Sigmoid colon (tissue), 6 donors: ENCODE measurements at regions not wholly inside any gene's neighbourhood (a gene's known extent, or its start where the extent isn't known, plus 50 kb on each side); places are given as distances from the start of the nearest gene placed in this dataset.
"Not testable (repeated sequence)": the region's sequence is repeated elsewhere in the genome, so short reads cannot be mapped to it uniquely, and the experiment has no call there.

Source experiments
- DNase-seq: peaks from one replicate; pipeline ENCODE4 v3.0.0-alpha.2; 2019
- H3K27ac ChIP-seq, 4 donors: fragments of 200-600 bp; sonication (generic); one replicate each; pipeline ENCODE4 v1.5.1; 2016 to 2019; ENCODE audit warnings: mild to moderate bottlenecking in 1 of 4
- H3K27me3 ChIP-seq, 3 donors: fragments of 200-600 bp; sonication (generic); one replicate each; pipeline ENCODE4 v1.5.1; 2019; ENCODE audit warnings: mild to moderate bottlenecking in 1 of 3
- H3K36me3 ChIP-seq, 4 donors: fragments of 200-600 bp; sonication (generic); one replicate each; pipeline ENCODE4 v1.5.1; 2016 to 2019
- H3K4me1 ChIP-seq, 4 donors: fragments of 200-600 bp; sonication (generic); one replicate each; pipeline ENCODE4 v1.5.1; 2017 to 2019
- H3K4me3 ChIP-seq, 4 donors: fragments of 200-600 bp; sonication (generic); one replicate each; pipeline ENCODE4 v1.5.1; 2017 to 2019; ENCODE audit warnings: mild to moderate bottlenecking in 2 of 4, moderate library complexity in 1 of 4
- H3K9me3 ChIP-seq, 4 donors: fragments of 200-600 bp in 3 of 4; sonication (generic) in 3 of 4; one replicate each; pipeline versions ENCODE4 v1.5.1 to v1.6.1; 2013 to 2019
- EP300 ChIP-seq, 4 donors: sonication (generic); formaldehyde crosslinking; IDR thresholded peaks; one replicate each; pipeline ENCODE4 v1.6.1; 2017; ENCODE audit warnings: antibody characterized with exemption in 4 of 4
- POLR2A ChIP-seq, 2 donors: fragments of 450-650 bp; IDR thresholded peaks; one replicate each; pipeline ENCODE4 v1.6.1; 2016; ENCODE audit warnings: antibody characterized with exemption in 2 of 2, mild to moderate bottlenecking in 2 of 2, moderate library complexity in 2 of 2
- POLR2AphosphoS5 ChIP-seq, 4 donors: sonication (generic); formaldehyde crosslinking; IDR thresholded peaks; one replicate each; pipeline ENCODE4 v1.6.1; 2017; ENCODE audit warnings: antibody characterized with exemption in 4 of 4
- WGBS, 2 donors: extraction: QIAGEN DNeasy Blood & Tissue Kit; methylation state at CpG; one replicate each; pipeline ENCODE4 v1.1.7; 2013; 5-methylcytosine and 5-hydroxymethylcytosine counted together
- intact Hi-C: fragments of 100-400 bp; cut with DNase I; formaldehyde crosslinking; loops from one replicate; pipeline ENCODE4 v1.15.1; 2023
- TF ChIP-seq, protein P1 (sequence below), 4 experiments: fragments of 450-650 bp in 3 of 4; fragments of 200-600 bp in 1 of 4; IDR thresholded peaks; one replicate each; pipeline ENCODE4 v1.5.1; 2016 to 2019; ENCODE audit warnings: antibody characterized with exemption in 4 of 4, mild to moderate bottlenecking in 3 of 4, moderate library complexity in 2 of 4
- donor health status: healthy with polysubstance abuse.
- donor health status: healthy.

DNA sequence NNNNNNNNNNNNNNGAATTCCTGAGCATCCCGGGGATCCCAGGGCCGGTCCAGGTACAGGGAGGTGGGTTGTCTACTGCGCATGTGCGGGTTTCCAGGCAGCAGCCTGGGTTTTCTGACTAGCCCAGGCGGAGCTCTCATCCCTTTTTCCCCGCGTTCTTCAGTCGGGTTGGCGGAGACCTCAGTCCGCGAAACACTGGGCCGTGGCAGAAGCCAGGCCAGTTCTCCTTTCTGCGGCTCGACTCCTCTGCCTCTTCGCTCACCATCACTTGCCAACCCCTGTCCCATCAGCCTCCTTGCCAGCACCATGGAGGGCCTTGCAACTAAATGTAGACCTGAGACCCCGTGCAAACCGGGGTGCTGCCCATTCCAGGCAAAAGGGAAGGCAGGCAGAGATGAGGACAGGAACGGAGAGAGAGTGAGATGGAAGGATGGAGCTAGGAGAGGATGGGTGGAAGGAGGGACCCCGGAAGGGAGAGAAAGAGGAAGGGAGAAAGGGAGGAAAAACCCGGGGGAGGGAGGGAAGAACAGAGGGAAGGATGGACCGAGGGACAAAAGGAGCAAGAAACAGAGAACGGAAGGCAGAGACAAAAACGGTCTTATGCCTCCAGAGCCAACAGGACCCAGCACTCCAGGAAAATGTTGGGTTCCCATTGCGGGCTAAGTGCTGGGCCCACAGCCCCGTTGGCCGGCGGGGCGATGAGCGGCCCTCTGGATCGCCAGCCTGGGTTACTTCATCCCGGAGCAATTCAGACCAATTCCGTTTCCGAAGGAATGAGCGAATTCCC, 445.4 kb upstream of the DEFB115 start:
- WGBS, 2 donors = 54 to 75% methylated on average over 34 of the region's 34 CpGs
- DNase-seq = peak; percentile 73
- intact Hi-C loops = no loop called here

DNA sequence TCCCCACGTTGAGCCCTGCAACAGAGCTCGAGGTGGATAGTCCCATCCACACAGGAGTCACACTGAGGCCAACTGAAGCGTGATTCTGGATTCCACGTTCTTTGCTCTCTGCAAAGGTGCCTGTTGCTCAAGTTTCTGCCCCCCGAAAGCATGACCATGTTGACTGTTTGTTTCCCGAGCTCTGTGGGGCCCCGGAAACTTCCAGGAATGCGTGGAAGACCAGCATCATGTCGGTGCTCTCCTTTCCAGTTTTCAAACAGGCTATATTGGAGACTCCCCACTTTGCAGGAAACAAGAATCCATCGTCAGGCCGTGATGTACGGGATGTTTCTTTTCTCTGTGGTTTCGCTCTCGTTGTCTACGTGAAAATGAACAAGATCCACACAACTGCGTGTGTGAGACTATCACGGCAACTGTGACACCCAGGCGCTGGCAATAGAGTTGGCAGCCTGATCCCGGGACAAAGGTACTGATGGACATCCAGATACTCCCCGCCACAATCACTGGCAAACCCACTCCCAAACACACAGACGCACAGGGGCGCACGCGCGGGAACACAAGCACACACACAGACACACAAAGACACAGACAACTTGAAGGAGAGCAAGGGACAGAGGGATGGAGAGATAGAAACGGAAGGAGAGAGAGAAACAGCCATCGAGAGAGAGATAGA, 444.6 kb upstream of the DEFB115 start:
- no peak for DNase-seq

More for the DNA sequence above, 445.4 kb upstream of the DEFB115 start:
- Histone ChIP-seq H3K9me3 (peaks cover 0 to 8% (median 4%) of the 10 kb centered on the region in 4 donors), H3K36me3 (no peaks in the 10 kb centered on the region), H3K4me3 (no peak overlapping the region), H3K27ac (no peak overlapping the region), H3K4me1 (no peaks in the 10 kb centered on the region), H3K27me3 (peaks cover 0 to 47% (median 30%) of the 10 kb centered on the region in 3 donors)
- TF ChIP-seq POLR2A (IDR thresholded peaks at IDR 0.05) = no peak
- TF ChIP-seq, protein P1, sequence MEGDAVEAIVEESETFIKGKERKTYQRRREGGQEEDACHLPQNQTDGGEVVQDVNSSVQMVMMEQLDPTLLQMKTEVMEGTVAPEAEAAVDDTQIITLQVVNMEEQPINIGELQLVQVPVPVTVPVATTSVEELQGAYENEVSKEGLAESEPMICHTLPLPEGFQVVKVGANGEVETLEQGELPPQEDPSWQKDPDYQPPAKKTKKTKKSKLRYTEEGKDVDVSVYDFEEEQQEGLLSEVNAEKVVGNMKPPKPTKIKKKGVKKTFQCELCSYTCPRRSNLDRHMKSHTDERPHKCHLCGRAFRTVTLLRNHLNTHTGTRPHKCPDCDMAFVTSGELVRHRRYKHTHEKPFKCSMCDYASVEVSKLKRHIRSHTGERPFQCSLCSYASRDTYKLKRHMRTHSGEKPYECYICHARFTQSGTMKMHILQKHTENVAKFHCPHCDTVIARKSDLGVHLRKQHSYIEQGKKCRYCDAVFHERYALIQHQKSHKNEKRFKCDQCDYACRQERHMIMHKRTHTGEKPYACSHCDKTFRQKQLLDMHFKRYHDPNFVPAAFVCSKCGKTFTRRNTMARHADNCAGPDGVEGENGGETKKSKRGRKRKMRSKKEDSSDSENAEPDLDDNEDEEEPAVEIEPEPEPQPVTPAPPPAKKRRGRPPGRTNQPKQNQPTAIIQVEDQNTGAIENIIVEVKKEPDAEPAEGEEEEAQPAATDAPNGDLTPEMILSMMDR (IDR thresholded peaks at IDR 0.05) = no peak
- TF ChIP-seq POLR2AphosphoS5 (IDR thresholded peaks at IDR 0.05) = no peak
- no peak for TF ChIP-seq EP300 (IDR thresholded peaks at IDR 0.05)

DNA sequence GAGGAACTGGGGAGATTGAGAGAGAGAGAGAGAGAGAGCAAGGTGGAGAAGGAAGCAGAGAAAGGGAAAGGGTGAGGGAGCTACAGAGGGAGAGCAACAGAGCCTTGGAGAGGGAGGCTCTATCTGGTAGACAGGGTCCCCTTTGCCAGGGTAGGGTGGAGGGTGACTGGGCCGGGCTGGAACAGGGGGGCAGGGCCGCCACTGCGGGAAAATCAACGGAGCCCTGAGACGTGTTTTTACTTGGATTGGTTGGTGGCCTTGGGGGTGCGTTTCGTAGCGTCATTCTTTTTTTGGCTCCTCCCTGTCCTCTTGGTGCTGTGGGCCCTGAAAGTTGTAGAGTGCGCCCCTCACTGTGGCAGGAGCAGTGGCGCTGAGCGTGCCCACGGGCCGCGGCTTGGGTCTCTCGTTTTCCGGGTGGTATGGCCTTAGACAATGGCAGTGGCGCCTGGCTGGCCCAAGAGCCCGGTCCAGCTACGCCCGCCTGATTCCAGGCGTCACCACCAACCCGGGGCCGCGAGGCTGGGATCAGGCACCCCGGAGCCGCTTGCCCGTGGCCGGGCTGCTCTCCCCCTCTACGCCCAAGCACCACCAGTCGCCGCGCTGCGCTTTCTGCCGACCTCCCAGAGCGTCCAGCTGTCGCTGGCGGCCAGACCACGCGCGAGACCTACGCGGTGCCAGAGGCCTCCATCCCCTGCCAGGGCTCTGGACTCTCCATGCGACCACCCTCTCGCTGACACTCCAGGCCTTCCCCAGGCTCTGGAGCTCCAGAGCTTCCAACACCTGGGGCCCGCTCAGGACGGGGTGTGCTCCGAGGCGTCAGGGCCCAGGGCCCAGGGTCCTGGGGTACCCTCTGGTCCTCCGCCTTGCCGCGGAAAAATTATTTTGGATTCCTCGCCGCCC, 443.8 kb upstream of the DEFB115 start:
- WGBS, 2 donors = 65 to 87% methylated on average over 53 of the region's 53 CpGs
- intact Hi-C loops = not testable (repeated sequence)

More for the DNA sequence above, 444.6 kb upstream of the DEFB115 start:
- H3K4me3 ChIP-seq = no peak overlapping the region
- peaks cover 0 to 47% (median 30%) of the 10 kb centered on the region in 3 donors for H3K27me3 ChIP-seq
- no peak overlapping the region for H3K27ac ChIP-seq
- WGBS, 2 donors = 65 to 79% methylated on average over 27 of the region's 27 CpGs
- no peaks in the 10 kb centered on the region for H3K4me1 ChIP-seq
- no peak for TF ChIP-seq EP300 (IDR thresholded peaks at IDR 0.05)
- TF ChIP-seq, protein P1 (IDR thresholded peaks at IDR 0.05) = no peak
- TF ChIP-seq POLR2A (IDR thresholded peaks at IDR 0.05) = no peak
- TF ChIP-seq POLR2AphosphoS5 (IDR thresholded peaks at IDR 0.05) = no peak
- H3K9me3 ChIP-seq = peaks cover 0 to 8% (median 4%) of the 10 kb centered on the region in 4 donors
- intact Hi-C loops = no loop called here
- no peaks in the 10 kb centered on the region for H3K36me3 ChIP-seq

DNA sequence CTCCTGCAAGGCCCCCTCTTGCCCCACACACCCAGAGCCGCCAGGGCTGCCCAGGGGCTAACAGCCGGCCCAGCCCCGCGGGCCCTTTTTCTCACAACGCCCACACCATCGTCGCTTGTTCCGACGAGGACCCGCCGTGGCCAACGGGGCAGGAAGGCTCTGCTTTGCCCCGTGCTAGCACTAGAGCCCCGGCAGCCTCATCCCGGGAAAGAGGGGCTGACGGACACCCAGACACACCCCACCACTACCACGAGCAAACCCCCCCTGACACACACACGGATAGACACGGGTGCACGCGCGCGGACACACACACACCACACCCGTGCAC, 443.2 kb upstream of the DEFB115 start:
- H3K4me1 ChIP-seq, H3K4me3 ChIP-seq, DNase-seq, H3K36me3 ChIP-seq, intact Hi-C loops, H3K9me3 ChIP-seq, H3K27ac ChIP-seq: not testable (repeated sequence)
- 61 to 78% methylated on average over 24 of the region's 24 CpGs for WGBS, 2 donors
- H3K27me3 ChIP-seq = peaks cover 0 to 47% (median 30%) of the 10 kb centered on the region in 3 donors

More for the DNA sequence above, 443.8 kb upstream of the DEFB115 start:
- not testable (repeated sequence) for H3K4me1 ChIP-seq, H3K4me3 ChIP-seq, H3K9me3 ChIP-seq, H3K27ac ChIP-seq, H3K36me3 ChIP-seq
- peaks cover 0 to 47% (median 30%) of the 10 kb centered on the region in 3 donors for H3K27me3 ChIP-seq
- peak; percentile 74 for DNase-seq

DNA sequence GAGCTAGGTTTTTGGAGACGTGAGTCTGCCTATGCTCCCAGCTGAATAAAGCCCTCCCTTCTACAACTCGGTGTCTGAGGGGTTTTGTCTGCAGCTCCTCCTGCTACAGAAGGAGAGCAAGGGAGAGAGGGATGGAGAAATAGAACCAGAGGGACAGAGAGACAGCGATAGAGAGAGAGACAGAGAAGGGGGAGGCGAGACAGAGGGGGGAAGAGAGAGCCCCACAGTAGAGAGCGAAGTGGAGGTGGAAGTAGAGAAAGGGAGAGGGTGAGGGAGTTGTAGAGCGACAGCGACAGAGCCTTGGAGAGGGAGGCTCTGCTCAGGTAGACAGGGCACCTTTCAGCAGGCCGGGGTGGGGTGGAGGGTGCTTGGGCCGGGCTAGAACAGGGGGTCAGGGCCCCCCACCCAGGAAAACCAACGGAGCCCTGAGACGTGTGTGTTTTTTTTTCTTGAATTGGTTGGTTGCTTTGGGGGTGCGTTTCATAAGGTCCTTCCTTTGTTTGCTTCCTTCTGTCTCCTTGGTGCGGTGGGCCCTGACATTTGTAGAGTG, 442.4 kb upstream of the DEFB115 start:
- DNase-seq, intact Hi-C loops: not testable (repeated sequence)
- WGBS, 2 donors = 68 to 78% methylated on average over 13 of the region's 13 CpGs

More for the DNA sequence above, 442.4 kb upstream of the DEFB115 start:
- not testable (repeated sequence) for H3K4me1 ChIP-seq, H3K4me3 ChIP-seq, H3K27ac ChIP-seq, H3K9me3 ChIP-seq, H3K36me3 ChIP-seq
- H3K27me3 ChIP-seq = peaks cover 0 to 47% (median 30%) of the 10 kb centered on the region in 3 donors
